NCI-H146 treated with DMSO at 0.1 percent for 48 hours (cell line): ENCODE measurements at regions not wholly inside any gene's neighbourhood (a gene's known extent, or its start where the extent isn't known, plus 50 kb on each side); places are given as distances from the start of the nearest gene placed in this dataset.
"Not testable (repeated sequence)": the region's sequence is repeated elsewhere in the genome, so short reads cannot be mapped to it uniquely, and the experiment has no call there.

Experiments used
- DNase-seq: peaks from one replicate; lab custom pipeline; 2025; ENCODE audit not compliant: unreplicated experiment; lab: John Stamatoyannopoulos, UW

GRCh38 chr12:60231976-60232907, 636.4 kb downstream of the SLC16A7 start:
- no peak for DNase-seq

- DNase-seq = not testable (repeated sequence)
These were observed 638.9 kb downstream of the SLC16A7 start for GRCh38 chr12:60234611-60235195.

- DNase-seq = no peak
These were observed 639.4 kb downstream of the SLC16A7 start for GRCh38 chr12:60235261-60235660.

GRCh38 chr12:60236416-60236815, 640.6 kb downstream of the SLC16A7 start:
- not testable (repeated sequence) for DNase-seq

GRCh38 chr12:60240891-60241290, 645.1 kb downstream of the SLC16A7 start:
- no peak for DNase-seq

GRCh38 chr12:60251091-60251490, 655.3 kb downstream of the SLC16A7 start:
- DNase-seq = no peak

- no peak for DNase-seq
These were observed 656.7 kb downstream of the SLC16A7 start for GRCh38 chr12:60252359-60253096.

GRCh38 chr12:60255044-60255443, 659.2 kb downstream of the SLC16A7 start:
- no peak for DNase-seq

- DNase-seq = no peak
These were observed 661.2 kb downstream of the SLC16A7 start for GRCh38 chr12:60257063-60257462.

GRCh38 chr12:60259225-60259624, 663.4 kb downstream of the SLC16A7 start:
- no peak for DNase-seq

GRCh38 chr12:60262378-60262777, 666.5 kb downstream of the SLC16A7 start:
- no peak for DNase-seq

- DNase-seq = no peak
These were observed 667.3 kb downstream of the SLC16A7 start for GRCh38 chr12:60263161-60263560.

GRCh38 chr12:60263836-60264493, 668.1 kb downstream of the SLC16A7 start:
- DNase-seq = no peak

GRCh38 chr12:60265741-60266140, 669.9 kb downstream of the SLC16A7 start:
- no peak for DNase-seq

GRCh38 chr12:60266381-60266852, 670.6 kb downstream of the SLC16A7 start:
- no peak for DNase-seq

- DNase-seq = no peak
These were observed 673.9 kb downstream of the SLC16A7 start for GRCh38 chr12:60269611-60270269.

GRCh38 chr12:60271816-60272215, 676.0 kb downstream of the SLC16A7 start:
- DNase-seq = no peak

GRCh38 chr12:60278209-60278608, 682.4 kb downstream of the SLC16A7 start:
- no peak for DNase-seq

- no peak for DNase-seq
These were observed 683.4 kb downstream of the SLC16A7 start for GRCh38 chr12:60279221-60279620.

GRCh38 chr12:60281522-60281921, 685.7 kb downstream of the SLC16A7 start:
- no peak for DNase-seq
